ENCODE measurements at regions not wholly inside any gene's neighbourhood (a gene's known extent, or its start where the extent isn't known, plus 50 kb on each side); places are given as distances from the start of the nearest gene placed in this dataset.

GRCh38 chr14:85257287-85257686 is 272.7 kb upstream of the FLRT2 start:
- no peak for FAIRE-seq
- H3K79me2 ChIP-seq (ENCODE audit: control insufficient read depth, insufficient read depth, low read length) = no peaks in the 10 kb centered on the region
- ChIA-PET POLR2A (no interaction called here), CTCF (no interaction called here)
- no peak overlapping the region for H3K27ac ChIP-seq (ENCODE audit: insufficient read depth, low read depth, low read length)
- H3K36me3 ChIP-seq (ENCODE audit: control insufficient read depth in 2 of 2, extremely low read depth in 1 of 2, insufficient read depth in 2 of 2, low read length in 2 of 2) = no peaks in the 10 kb centered on the region
- dilution Hi-C loops (cut with MboI; ENCODE audit: extremely low pct_ligation_motif_present, low sequenced_read_pairs) = no loop called here
- H3K27me3 ChIP-seq (ENCODE audit: control insufficient read depth in 2 of 2, insufficient read depth in 2 of 2, low read length in 2 of 2) = no peaks in the 10 kb centered on the region
- H3K9ac ChIP-seq (replicated peaks; ENCODE audit: extremely low read depth, insufficient read depth, low read length) = no peak overlapping the region
- H3K4me3 ChIP-seq (replicated peaks in 1 of 3; ENCODE audit: insufficient read depth in 1 of 3, low read depth in 1 of 3, low read length in 3 of 3) = no peak overlapping the region
- no peaks in the 10 kb centered on the region for H3K9me3 ChIP-seq (replicated peaks; ENCODE audit: control insufficient read depth, insufficient read depth, low read length)
- intact Hi-C loops (cut with micrococcal nuclease) = no loop called here
- BruUV-seq (replicated peaks) = no TSS peak
- H3K4me2 ChIP-seq (ENCODE audit: insufficient read depth, low read length) = no peak overlapping the region
- no peaks in the 10 kb centered on the region for H3K9me1 ChIP-seq (replicated peaks; ENCODE audit: control insufficient read depth, extremely low read depth, insufficient read depth, low read length)
- H2AFZ ChIP-seq (ENCODE audit: low read depth, low read length) = no peak overlapping the region
- no peaks in the 10 kb centered on the region for H4K20me1 ChIP-seq (replicated peaks; ENCODE audit: control insufficient read depth, extremely low read depth, insufficient read depth, low read length)
- no peak for TF ChIP-seq CTCF (IDR thresholded peaks at IDR 0.05; ENCODE audit: extremely low read depth in 1 of 2, insufficient read depth in 1 of 2, low read depth in 1 of 2, low read length in 2 of 2)
- TF ChIP-seq JUN (IDR thresholded peaks at IDR 0.05; ENCODE audit: borderline replicate concordance, insufficient read depth, insufficient read length, low read depth) = no peak
- no peak for TF ChIP-seq FOS (IDR thresholded peaks at IDR 0.05; ENCODE audit: borderline replicate concordance, insufficient read depth, low read length)
- no peak for TF ChIP-seq POLR2A (IDR thresholded peaks at IDR 0.05; ENCODE audit: low read depth, low read length)
- no peak for TF ChIP-seq GATA2 (IDR thresholded peaks at IDR 0.05; ENCODE audit: insufficient read depth, insufficient read length, low read depth, low read length)
- TF ChIP-seq EZH2 (IDR thresholded peaks at IDR 0.05; ENCODE audit: borderline replicate concordance, low read depth, low read length, severe bottlenecking) = no peak
- no peak for TF ChIP-seq POLR2AphosphoS5 (IDR thresholded peaks at IDR 0.05; ENCODE audit: insufficient read depth, low read depth, low read length)
- TF ChIP-seq MAX (IDR thresholded peaks at IDR 0.05; ENCODE audit: insufficient read depth, insufficient read length) = no peak
- TF ChIP-seq MYC (IDR thresholded peaks at IDR 0.05; ENCODE audit: low read depth, low read length) = no peak
- peaks cover 1% of the 10 kb centered on the region for H3K4me1 ChIP-seq (ENCODE audit: control insufficient read depth, extremely low read depth, insufficient read depth, low read length)
- no peak for DNase-seq (ENCODE audit: low read depth, low spot score)
